WTC11 (cell line): ENCODE measurements at regions not wholly inside any gene's neighbourhood (a gene's known extent, or its start where the extent isn't known, plus 50 kb on each side); places are given as distances from the start of the nearest gene placed in this dataset.

Experiments used
- ATF2 ChIP-seq: sonication (generic); formaldehyde crosslinking; IDR thresholded peaks from 2 replicates; pipeline ENCODE4 v1.8.1; 2022; ENCODE audit warnings: low read depth, missing genetic modification reagents, borderline replicate concordance
- CTCF ChIP-seq: fragments of 200-600 bp; IDR thresholded peaks from 2 replicates; pipeline ENCODE4 v1.8.0; 2022; ENCODE audit warnings: antibody characterized with exemption
- GABPB1 ChIP-seq: sonication (generic); formaldehyde crosslinking; IDR thresholded peaks from 2 replicates; pipeline ENCODE4 v1.8.1; 2023; ENCODE audit warnings: mild to moderate bottlenecking, missing genetic modification reagents
- SMAD3 ChIP-seq: sonication (generic); formaldehyde crosslinking; IDR thresholded peaks from 2 replicates; pipeline ENCODE4 v1.8.0; 2022; ENCODE audit warnings: missing genetic modification reagents, mild to moderate bottlenecking, borderline replicate concordance
- SMAD4 ChIP-seq: sonication (generic); formaldehyde crosslinking; IDR thresholded peaks from 2 replicates; pipeline ENCODE4 v1.8.0; 2022; ENCODE audit warnings: mild to moderate bottlenecking, missing genetic modification reagents
- SP1 ChIP-seq: sonication (generic); formaldehyde crosslinking; conservative IDR thresholded peaks from 2 replicates; pipeline ENCODE4 v1.8.1; 2022; ENCODE audit warnings: missing genetic modification reagents
- TCF7 ChIP-seq: sonication (generic); formaldehyde crosslinking; IDR thresholded peaks from 2 replicates; pipeline ENCODE4 v1.8.0; 2022; ENCODE audit warnings: mild to moderate bottlenecking, low read depth, missing genetic modification reagents, moderate library complexity
- ZNF138 ChIP-seq: sonication (generic); formaldehyde crosslinking; conservative IDR thresholded peaks from 2 replicates; pipeline ENCODE4 v1.8.1; 2022; ENCODE audit warnings: mild to moderate bottlenecking, moderate library complexity, missing genetic modification reagents
- ZSCAN18 ChIP-seq: fragments of 250-450 bp; sonication (Bioruptor Pico); IDR thresholded peaks from 2 replicates; pipeline ENCODE4 v2.1.2; 2022; ENCODE audit warnings: mild to moderate bottlenecking, moderate library complexity

GRCh38 chr3:115341208-115341607 lies 194.1 kb upstream of the ZBTB20 start:
- TF ChIP-seq GABPB1 (CRISPR knock-in tag) (no peak), CTCF (no peak), SP1 (no peak), ZNF138 (no peak), TCF7 (no peak), SMAD3 (CRISPR knock-in tag) (no peak), ATF2 (CRISPR knock-in tag) (no peak), ZSCAN18 (CRISPR knock-in tag) (no peak), SMAD4 (CRISPR knock-in tag) (no peak)
